Thyroid gland (tissue), 4 donors: ENCODE measurements at regions not wholly inside any gene's neighbourhood (a gene's known extent, or its start where the extent isn't known, plus 50 kb on each side); places are given as distances from the start of the nearest gene placed in this dataset.

Experiments used
- CTCF ChIP-seq, 6 experiments: fragments of 200-600 bp in 3 of 6; fragments of 450-650 bp in 3 of 6; sonication (generic) in 3 of 6; IDR thresholded peaks; one replicate each; pipeline ENCODE4 v1.5.1; 2016 to 2019; ENCODE audit warnings: antibody characterized with exemption in 6 of 6, mild to moderate bottlenecking in 2 of 6, inconsistent platforms in 1 of 6, moderate library complexity in 1 of 6
- POLR2A ChIP-seq, 2 donors: fragments of 450-650 bp; IDR thresholded peaks; one replicate each; pipeline ENCODE4 v1.6.1; 2017; ENCODE audit warnings: antibody characterized with exemption in 2 of 2, mild to moderate bottlenecking in 2 of 2, moderate library complexity in 1 of 2

DNA sequence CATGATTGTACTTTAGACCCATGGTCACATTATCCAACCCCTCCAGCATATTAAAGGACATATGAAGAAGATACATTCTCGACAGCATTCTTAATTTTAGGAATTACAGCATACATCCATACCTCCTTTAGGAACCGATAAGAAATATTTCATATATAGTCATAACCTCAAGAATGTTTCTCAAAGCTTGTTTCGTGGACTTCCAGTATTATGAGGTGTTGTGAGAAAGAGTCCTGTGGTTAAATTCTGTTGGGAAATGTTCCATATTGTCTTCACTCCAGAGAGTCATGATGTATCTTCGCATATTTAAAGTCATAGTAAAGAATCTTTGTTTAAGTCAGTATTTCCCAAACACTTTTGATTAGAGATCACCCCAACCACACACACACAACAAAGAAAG lies 321.0 kb upstream of the SNX7 start:
- no peak for TF ChIP-seq CTCF (IDR thresholded peaks at IDR 0.05)
- no peak for TF ChIP-seq POLR2A (IDR thresholded peaks at IDR 0.05)
